ENCODE measurements at regions not wholly inside any gene's neighbourhood (a gene's known extent, or its start where the extent isn't known, plus 50 kb on each side); places are given as distances from the start of the nearest gene placed in this dataset.

DNA sequence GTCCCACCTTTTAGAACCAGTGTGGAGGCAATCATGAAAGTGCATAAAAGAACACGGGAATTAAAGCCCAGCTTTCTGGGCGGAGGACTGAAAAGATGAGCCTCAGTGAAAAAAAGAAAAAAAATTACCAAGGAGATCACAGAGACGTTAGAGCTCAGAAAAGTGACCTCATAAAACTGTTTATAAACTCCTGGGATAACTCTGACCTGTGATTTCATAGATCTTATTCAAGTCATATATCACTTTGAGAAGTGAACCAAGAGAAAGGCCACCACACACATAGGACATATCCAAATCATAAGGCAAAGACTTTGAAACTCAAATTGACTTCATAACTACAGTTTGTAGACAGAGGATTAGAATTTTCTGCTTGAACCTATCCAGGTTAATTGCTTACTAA is 90.1 kb downstream of the KCNJ2 start:
- TF ChIP-seq BHLHE40 (IDR thresholded peaks at IDR 0.05; ENCODE audit: low read depth, low read length): no peak
- TF ChIP-seq, protein P1, sequence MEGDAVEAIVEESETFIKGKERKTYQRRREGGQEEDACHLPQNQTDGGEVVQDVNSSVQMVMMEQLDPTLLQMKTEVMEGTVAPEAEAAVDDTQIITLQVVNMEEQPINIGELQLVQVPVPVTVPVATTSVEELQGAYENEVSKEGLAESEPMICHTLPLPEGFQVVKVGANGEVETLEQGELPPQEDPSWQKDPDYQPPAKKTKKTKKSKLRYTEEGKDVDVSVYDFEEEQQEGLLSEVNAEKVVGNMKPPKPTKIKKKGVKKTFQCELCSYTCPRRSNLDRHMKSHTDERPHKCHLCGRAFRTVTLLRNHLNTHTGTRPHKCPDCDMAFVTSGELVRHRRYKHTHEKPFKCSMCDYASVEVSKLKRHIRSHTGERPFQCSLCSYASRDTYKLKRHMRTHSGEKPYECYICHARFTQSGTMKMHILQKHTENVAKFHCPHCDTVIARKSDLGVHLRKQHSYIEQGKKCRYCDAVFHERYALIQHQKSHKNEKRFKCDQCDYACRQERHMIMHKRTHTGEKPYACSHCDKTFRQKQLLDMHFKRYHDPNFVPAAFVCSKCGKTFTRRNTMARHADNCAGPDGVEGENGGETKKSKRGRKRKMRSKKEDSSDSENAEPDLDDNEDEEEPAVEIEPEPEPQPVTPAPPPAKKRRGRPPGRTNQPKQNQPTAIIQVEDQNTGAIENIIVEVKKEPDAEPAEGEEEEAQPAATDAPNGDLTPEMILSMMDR (IDR thresholded peaks at IDR 0.05): no peak
- no peak for TF ChIP-seq FOSL2 (IDR thresholded peaks at IDR 0.05)
- no peak for TF ChIP-seq FOSL2 (CRISPR knock-in tag; IDR thresholded peaks at IDR 0.05)
- TF ChIP-seq, protein P2, sequence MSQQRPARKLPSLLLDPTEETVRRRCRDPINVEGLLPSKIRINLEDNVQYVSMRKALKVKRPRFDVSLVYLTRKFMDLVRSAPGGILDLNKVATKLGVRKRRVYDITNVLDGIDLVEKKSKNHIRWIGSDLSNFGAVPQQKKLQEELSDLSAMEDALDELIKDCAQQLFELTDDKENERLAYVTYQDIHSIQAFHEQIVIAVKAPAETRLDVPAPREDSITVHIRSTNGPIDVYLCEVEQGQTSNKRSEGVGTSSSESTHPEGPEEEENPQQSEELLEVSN (IDR thresholded peaks at IDR 0.05; ENCODE audit: borderline replicate concordance, low read depth): no peak
- TF ChIP-seq JUNB (IDR thresholded peaks at IDR 0.05): no peak
- TF ChIP-seq, protein P3, sequence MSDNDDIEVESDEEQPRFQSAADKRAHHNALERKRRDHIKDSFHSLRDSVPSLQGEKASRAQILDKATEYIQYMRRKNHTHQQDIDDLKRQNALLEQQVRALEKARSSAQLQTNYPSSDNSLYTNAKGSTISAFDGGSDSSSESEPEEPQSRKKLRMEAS (IDR thresholded peaks at IDR 0.05): no peak
- TF ChIP-seq EP300 (IDR thresholded peaks at IDR 0.05): no peak
- TF ChIP-seq CEBPB (IDR thresholded peaks at IDR 0.05): no peak
- TF ChIP-seq SMC3 (IDR thresholded peaks at IDR 0.05): no peak
- TF ChIP-seq, protein P4, sequence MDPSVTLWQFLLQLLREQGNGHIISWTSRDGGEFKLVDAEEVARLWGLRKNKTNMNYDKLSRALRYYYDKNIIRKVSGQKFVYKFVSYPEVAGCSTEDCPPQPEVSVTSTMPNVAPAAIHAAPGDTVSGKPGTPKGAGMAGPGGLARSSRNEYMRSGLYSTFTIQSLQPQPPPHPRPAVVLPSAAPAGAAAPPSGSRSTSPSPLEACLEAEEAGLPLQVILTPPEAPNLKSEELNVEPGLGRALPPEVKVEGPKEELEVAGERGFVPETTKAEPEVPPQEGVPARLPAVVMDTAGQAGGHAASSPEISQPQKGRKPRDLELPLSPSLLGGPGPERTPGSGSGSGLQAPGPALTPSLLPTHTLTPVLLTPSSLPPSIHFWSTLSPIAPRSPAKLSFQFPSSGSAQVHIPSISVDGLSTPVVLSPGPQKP (IDR thresholded peaks at IDR 0.05; ENCODE audit: low read depth, low read length): no peak
- TF ChIP-seq, protein P5, sequence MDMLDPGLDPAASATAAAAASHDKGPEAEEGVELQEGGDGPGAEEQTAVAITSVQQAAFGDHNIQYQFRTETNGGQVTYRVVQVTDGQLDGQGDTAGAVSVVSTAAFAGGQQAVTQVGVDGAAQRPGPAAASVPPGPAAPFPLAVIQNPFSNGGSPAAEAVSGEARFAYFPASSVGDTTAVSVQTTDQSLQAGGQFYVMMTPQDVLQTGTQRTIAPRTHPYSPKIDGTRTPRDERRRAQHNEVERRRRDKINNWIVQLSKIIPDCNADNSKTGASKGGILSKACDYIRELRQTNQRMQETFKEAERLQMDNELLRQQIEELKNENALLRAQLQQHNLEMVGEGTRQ (IDR thresholded peaks at IDR 0.05): no peak
